ENCODE measurements at regions not wholly inside any gene's neighbourhood (a gene's known extent, or its start where the extent isn't known, plus 50 kb on each side); places are given as distances from the start of the nearest gene placed in this dataset.

- no peak for DNase-seq (ENCODE audit: low spot score)
Measured at GRCh38 chr10:50936335-50936734, 50.9 kb upstream of the A1CF start.

GRCh38 chr10:50937230-50937907 is 51.9 kb upstream of the A1CF start:
- DNase-seq (ENCODE audit: low spot score) = peak; percentile 22

- DNase-seq (ENCODE audit: low spot score) = no peak
Measured at GRCh38 chr10:50941629-50942028, 56.2 kb upstream of the A1CF start.

GRCh38 chr10:50946991-50947781 is 61.8 kb upstream of the A1CF start:
- DNase-seq (ENCODE audit: low spot score) = no peak

GRCh38 chr10:50951365-50951764 is 65.9 kb upstream of the A1CF start:
- no peak for DNase-seq (ENCODE audit: low spot score)

- DNase-seq (ENCODE audit: low spot score) = no peak
Measured at GRCh38 chr10:50961297-50961696, 75.9 kb upstream of the A1CF start.

- DNase-seq (ENCODE audit: low spot score) = no peak
Measured at GRCh38 chr10:50963063-50963462, 77.6 kb upstream of the A1CF start.

- no peak for DNase-seq (ENCODE audit: low spot score)
Measured at GRCh38 chr10:50968386-50969091, 83.1 kb upstream of the A1CF start.

GRCh38 chr10:50972591-50972990 is 87.2 kb upstream of the A1CF start:
- no peak for DNase-seq (ENCODE audit: low spot score)

GRCh38 chr10:50981385-50981784 is 92.9 kb upstream of the PRKG1 start:
- DNase-seq (ENCODE audit: low spot score) = no peak

- DNase-seq (ENCODE audit: low spot score) = no peak
Measured at GRCh38 chr10:50981904-50982303, 92.4 kb upstream of the PRKG1 start.

GRCh38 chr10:50982989-50983388 is 91.3 kb upstream of the PRKG1 start:
- no peak for DNase-seq (ENCODE audit: low spot score)

GRCh38 chr10:50987934-50988333 is 86.4 kb upstream of the PRKG1 start:
- DNase-seq (ENCODE audit: low spot score) = no peak

- DNase-seq (ENCODE audit: low spot score) = peak; percentile 27
Measured at GRCh38 chr10:50988792-50989191, 85.5 kb upstream of the PRKG1 start.

GRCh38 chr10:50990568-50991455 is 83.5 kb upstream of the PRKG1 start:
- DNase-seq (ENCODE audit: low spot score) = no peak

GRCh38 chr10:50991456-50992355 is 82.6 kb upstream of the PRKG1 start:
- DNase-seq (ENCODE audit: low spot score) = no peak

GRCh38 chr10:50992356-50992901 is 81.9 kb upstream of the PRKG1 start:
- no peak for DNase-seq (ENCODE audit: low spot score)

- DNase-seq (ENCODE audit: low spot score) = no peak
Measured at GRCh38 chr10:50992972-50993766, 81.1 kb upstream of the PRKG1 start.

GRCh38 chr10:50993771-50994251 is 80.5 kb upstream of the PRKG1 start:
- DNase-seq (ENCODE audit: low spot score) = no peak

- no peak for DNase-seq (ENCODE audit: low spot score)
Measured at GRCh38 chr10:50997461-50997860, 76.8 kb upstream of the PRKG1 start.

All from NAMALWA (cell line).